ENCODE measurements at regions not wholly inside any gene's neighbourhood (a gene's known extent, or its start where the extent isn't known, plus 50 kb on each side); places are given as distances from the start of the nearest gene placed in this dataset.
"Not testable (repeated sequence)": the region's sequence is repeated elsewhere in the genome, so short reads cannot be mapped to it uniquely, and the experiment has no call there.

DNA sequence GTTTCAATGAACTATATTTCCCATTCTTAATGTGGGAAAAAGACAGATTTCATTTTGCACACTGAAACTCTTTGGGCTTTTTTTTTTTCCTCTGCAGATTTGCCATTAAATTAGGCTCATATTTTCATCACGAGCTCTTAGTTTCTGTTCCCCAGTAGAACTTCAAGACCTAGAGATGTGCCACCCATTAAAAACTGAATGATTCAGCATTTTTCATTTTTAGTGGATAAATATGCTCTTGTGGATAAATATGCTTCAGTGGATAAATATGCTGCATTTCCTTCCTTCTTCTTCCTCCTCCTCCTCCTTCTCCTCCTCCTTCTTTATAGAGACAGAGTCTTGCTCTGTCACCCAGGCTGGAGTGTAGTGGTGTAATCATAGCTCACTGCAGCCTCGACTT, 322.4 kb upstream of the PRKX start:
- Mint-ChIP-seq H3K9me3 (peaks cover 3% of the 10 kb centered on the region), H3K27me3 (no peaks in the 10 kb centered on the region), H3K4me1 (no peaks in the 10 kb centered on the region), H3K36me3 (ENCODE audit: low read depth) (no peaks in the 10 kb centered on the region), H3K4me3 (no peak overlapping the region), H3K27ac (no peak overlapping the region)
- ATAC-seq (replicated peaks) = no peak

GRCh38 chrX:4028151-4028550, 314.7 kb upstream of the PRKX start:
- Mint-ChIP-seq H3K9me3 (no peaks in the 10 kb centered on the region), H3K27me3 (no peaks in the 10 kb centered on the region), H3K4me3 (no peak overlapping the region), H3K4me1 (no peaks in the 10 kb centered on the region), H3K36me3 (ENCODE audit: low read depth) (no peaks in the 10 kb centered on the region), H3K27ac (no peak overlapping the region)
- no peak for ATAC-seq (replicated peaks)

DNA sequence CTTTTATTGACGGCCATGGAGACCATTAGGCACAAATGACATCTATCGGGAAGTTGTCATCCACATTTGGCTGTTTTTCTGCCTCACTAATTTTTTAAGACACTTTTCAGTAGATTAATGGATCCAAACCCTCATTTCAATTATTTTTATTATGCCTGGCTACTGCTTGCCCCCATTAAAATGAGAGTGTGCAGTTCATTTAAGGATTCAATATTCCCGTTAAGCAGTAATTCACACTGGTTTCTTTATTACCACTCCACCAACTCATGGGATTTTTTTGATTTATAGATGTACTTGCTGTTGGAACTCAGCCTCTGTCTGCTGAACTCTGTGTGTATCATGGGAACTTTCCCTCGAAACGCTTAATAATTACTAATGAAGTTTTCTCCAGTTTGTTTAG, 291.8 kb upstream of the PRKX start:
- H3K27ac Mint-ChIP-seq = no peak overlapping the region
- H3K4me3 Mint-ChIP-seq = no peak overlapping the region
- H3K36me3 Mint-ChIP-seq (ENCODE audit: low read depth) = no peaks in the 10 kb centered on the region
- H3K4me1 Mint-ChIP-seq = no peaks in the 10 kb centered on the region
- ATAC-seq (replicated peaks) = no peak
- no peaks in the 10 kb centered on the region for H3K9me3 Mint-ChIP-seq
- H3K27me3 Mint-ChIP-seq = no peaks in the 10 kb centered on the region

GRCh38 chrX:4004822-4005221, 291.4 kb upstream of the PRKX start:
- Mint-ChIP-seq H3K9me3 (no peaks in the 10 kb centered on the region), H3K27ac (no peak overlapping the region), H3K4me1 (no peaks in the 10 kb centered on the region), H3K4me3 (no peak overlapping the region), H3K27me3 (no peaks in the 10 kb centered on the region), H3K36me3 (ENCODE audit: low read depth) (no peaks in the 10 kb centered on the region)
- ATAC-seq (replicated peaks) = no peak

- H3K36me3 Mint-ChIP-seq (ENCODE audit: low read depth) = no peaks in the 10 kb centered on the region
- no peaks in the 10 kb centered on the region for H3K9me3 Mint-ChIP-seq
- H3K4me3 Mint-ChIP-seq = no peak overlapping the region
- no peak overlapping the region for H3K27ac Mint-ChIP-seq
- no peaks in the 10 kb centered on the region for H3K4me1 Mint-ChIP-seq
- no peaks in the 10 kb centered on the region for H3K27me3 Mint-ChIP-seq
- no peak for ATAC-seq (replicated peaks)
These were observed 280.9 kb upstream of the PRKX start for GRCh38 chrX:3994315-3994714.

DNA sequence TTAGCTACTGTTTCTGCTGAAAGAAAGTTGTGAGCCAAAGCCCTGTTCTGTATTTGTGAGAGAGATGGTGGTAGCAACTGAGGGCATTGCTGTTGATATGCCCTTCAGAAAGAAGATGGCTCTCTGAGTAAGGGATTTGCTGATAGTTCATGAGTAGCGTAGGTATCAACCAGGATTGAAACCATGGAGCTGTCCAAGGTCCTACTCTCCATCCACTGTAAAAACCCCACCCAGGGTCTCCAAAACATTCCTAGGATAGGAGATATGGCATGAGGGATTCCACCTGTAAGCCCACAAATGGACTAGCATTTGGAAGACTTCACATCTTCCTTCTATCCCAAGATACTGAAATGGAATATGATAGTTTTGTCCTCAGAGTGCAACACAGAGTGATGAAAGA, 277.1 kb upstream of the PRKX start:
- Mint-ChIP-seq H3K27me3 (no peaks in the 10 kb centered on the region), H3K4me3 (no peak overlapping the region), H3K36me3 (ENCODE audit: low read depth) (no peaks in the 10 kb centered on the region), H3K4me1 (no peaks in the 10 kb centered on the region), H3K9me3 (no peaks in the 10 kb centered on the region), H3K27ac (no peak overlapping the region)
- ATAC-seq (replicated peaks) = no peak

DNA sequence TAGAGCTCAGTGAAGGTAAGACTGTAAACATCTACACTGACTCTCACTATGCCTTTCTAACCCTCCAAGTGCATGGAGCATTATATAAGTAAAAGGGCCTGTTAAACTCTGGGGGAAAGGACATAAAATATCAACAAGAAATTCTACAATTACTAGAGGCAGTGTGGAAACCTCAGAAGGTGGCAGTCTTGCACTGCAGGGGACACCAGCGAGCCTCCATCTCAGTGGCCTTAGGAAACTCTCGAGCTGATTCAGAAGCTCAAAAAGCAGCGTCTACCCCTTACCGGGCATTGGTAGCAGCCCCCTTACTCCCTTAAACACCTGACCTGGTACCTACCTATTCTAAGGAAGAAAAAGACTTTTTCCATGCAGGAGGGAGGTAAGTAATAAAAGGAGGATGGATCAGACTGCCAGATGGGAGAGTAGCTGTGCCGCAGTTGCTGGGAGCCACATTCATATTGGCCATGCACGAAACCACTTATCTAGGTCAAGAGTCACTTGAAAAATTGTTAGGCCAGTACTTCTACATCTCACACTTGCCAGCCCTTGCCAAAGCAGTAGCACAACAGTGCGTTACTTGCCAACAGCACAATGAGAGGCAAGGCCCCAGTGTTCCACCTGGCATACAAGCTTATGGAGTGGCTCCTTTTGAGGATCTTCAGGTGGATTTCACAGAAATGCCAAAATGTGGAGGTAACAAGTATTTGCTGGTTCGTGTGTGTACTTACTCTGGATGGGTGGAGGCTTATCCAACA, 258.8 kb upstream of the PRKX start:
- H3K9me3 Mint-ChIP-seq; H3K4me3 Mint-ChIP-seq; H3K27ac Mint-ChIP-seq; H3K4me1 Mint-ChIP-seq; ATAC-seq (replicated peaks); H3K27me3 Mint-ChIP-seq; H3K36me3 Mint-ChIP-seq (ENCODE audit: low read depth): not testable (repeated sequence)

DNA sequence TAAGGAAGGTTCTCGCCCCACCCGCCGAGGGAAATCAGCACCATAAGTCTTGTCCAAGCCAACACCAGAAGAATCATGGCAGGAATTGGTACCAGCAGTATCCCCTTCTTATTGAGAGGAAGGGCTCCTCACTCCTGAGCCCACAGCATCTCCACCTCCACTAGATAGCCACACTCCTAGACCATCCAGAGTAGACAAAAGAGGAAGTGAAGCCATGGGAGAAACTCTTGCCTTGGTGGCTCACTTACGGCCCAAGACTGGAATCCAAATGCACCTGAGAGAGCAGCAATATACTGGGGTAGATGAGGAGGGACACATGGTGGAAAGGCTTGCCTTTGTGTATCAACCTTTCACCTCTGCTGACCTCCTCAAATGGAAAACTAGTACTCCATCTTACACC, 255.3 kb upstream of the PRKX start:
- Mint-ChIP-seq H3K36me3 (ENCODE audit: low read depth) (no peaks in the 10 kb centered on the region), H3K4me1 (no peaks in the 10 kb centered on the region), H3K27me3 (no peaks in the 10 kb centered on the region), H3K9me3 (no peaks in the 10 kb centered on the region), H3K27ac (no peak overlapping the region), H3K4me3 (no peak overlapping the region)
- ATAC-seq (replicated peaks) = no peak

GRCh38 chrX:3963980-3964379, 250.5 kb upstream of the PRKX start:
- no peak overlapping the region for H3K27ac Mint-ChIP-seq
- H3K4me1 Mint-ChIP-seq = no peaks in the 10 kb centered on the region
- no peaks in the 10 kb centered on the region for H3K9me3 Mint-ChIP-seq
- ATAC-seq (replicated peaks) = no peak
- H3K27me3 Mint-ChIP-seq = peaks cover 7% of the 10 kb centered on the region
- no peak overlapping the region for H3K4me3 Mint-ChIP-seq
- H3K36me3 Mint-ChIP-seq (ENCODE audit: low read depth) = no peaks in the 10 kb centered on the region

- Mint-ChIP-seq H3K4me1 (no peaks in the 10 kb centered on the region), H3K9me3 (no peaks in the 10 kb centered on the region), H3K4me3 (no peak overlapping the region), H3K27ac (no peak overlapping the region), H3K36me3 (ENCODE audit: low read depth) (no peaks in the 10 kb centered on the region), H3K27me3 (peaks cover 7% of the 10 kb centered on the region)
- no peak for ATAC-seq (replicated peaks)
These were observed 249.3 kb upstream of the PRKX start for GRCh38 chrX:3962511-3963311.

- H3K4me1 Mint-ChIP-seq = no peaks in the 10 kb centered on the region
- H3K27me3 Mint-ChIP-seq = peaks cover 7% of the 10 kb centered on the region
- H3K9me3 Mint-ChIP-seq = no peaks in the 10 kb centered on the region
- H3K4me3 Mint-ChIP-seq = no peak overlapping the region
- H3K27ac Mint-ChIP-seq = no peak overlapping the region
- no peaks in the 10 kb centered on the region for H3K36me3 Mint-ChIP-seq (ENCODE audit: low read depth)
- ATAC-seq (replicated peaks) = no peak
These were observed 247.5 kb upstream of the PRKX start for GRCh38 chrX:3960952-3961351.

GRCh38 chrX:3951859-3952258, 238.4 kb upstream of the PRKX start:
- Mint-ChIP-seq H3K4me3 (no peak overlapping the region), H3K4me1 (no peaks in the 10 kb centered on the region), H3K27me3 (peaks cover 3% of the 10 kb centered on the region), H3K27ac (no peak overlapping the region), H3K9me3 (no peaks in the 10 kb centered on the region), H3K36me3 (ENCODE audit: low read depth) (no peaks in the 10 kb centered on the region)
- no peak for ATAC-seq (replicated peaks)

DNA sequence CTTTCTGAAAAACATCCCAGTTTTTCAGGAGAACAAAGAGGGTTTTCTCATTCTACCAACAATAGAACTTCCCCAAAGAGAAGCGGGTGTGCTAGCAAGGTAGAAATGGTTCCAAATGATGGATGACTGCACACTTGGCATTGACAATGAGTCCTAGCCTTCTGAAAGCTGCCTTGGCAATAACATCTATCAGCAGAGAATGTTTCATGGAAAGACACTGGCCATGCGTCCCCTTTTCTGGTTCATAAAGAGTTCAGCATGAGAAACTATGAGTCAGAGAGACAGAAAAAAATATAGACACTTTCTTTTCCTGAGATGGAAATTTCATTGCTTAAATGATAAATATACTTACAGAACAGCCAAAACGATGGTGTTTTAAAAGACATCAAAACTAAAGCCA, 236.9 kb upstream of the PRKX start:
- no peaks in the 10 kb centered on the region for H3K9me3 Mint-ChIP-seq
- no peaks in the 10 kb centered on the region for H3K4me1 Mint-ChIP-seq
- H3K4me3 Mint-ChIP-seq = no peak overlapping the region
- H3K27me3 Mint-ChIP-seq = peaks cover 3% of the 10 kb centered on the region
- ATAC-seq (replicated peaks) = no peak
- no peaks in the 10 kb centered on the region for H3K36me3 Mint-ChIP-seq (ENCODE audit: low read depth)
- no peak overlapping the region for H3K27ac Mint-ChIP-seq

DNA sequence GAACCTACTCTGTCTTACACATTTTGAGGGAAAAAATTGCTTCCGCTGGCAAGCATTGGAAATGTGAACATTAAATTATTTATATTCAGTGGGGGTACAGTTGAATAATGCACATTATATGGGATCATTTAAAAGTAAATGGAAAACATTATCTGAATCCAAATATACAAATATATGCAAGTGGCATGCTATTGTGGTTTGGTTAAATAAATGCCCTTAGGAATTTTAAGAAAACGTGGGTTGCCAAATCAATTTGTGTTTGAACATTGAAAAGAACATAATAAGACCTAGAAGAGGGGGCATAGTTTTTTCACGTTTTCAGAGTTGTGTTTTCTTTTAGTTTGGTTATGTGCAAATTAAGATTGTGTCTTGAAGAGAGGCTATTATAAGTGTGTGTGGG, 230.5 kb upstream of the PRKX start:
- Mint-ChIP-seq H3K36me3 (ENCODE audit: low read depth) (no peaks in the 10 kb centered on the region), H3K27ac (no peak overlapping the region), H3K4me3 (no peak overlapping the region), H3K9me3 (no peaks in the 10 kb centered on the region), H3K27me3 (peaks cover 3% of the 10 kb centered on the region), H3K4me1 (no peaks in the 10 kb centered on the region)
- no peak for ATAC-seq (replicated peaks)

DNA sequence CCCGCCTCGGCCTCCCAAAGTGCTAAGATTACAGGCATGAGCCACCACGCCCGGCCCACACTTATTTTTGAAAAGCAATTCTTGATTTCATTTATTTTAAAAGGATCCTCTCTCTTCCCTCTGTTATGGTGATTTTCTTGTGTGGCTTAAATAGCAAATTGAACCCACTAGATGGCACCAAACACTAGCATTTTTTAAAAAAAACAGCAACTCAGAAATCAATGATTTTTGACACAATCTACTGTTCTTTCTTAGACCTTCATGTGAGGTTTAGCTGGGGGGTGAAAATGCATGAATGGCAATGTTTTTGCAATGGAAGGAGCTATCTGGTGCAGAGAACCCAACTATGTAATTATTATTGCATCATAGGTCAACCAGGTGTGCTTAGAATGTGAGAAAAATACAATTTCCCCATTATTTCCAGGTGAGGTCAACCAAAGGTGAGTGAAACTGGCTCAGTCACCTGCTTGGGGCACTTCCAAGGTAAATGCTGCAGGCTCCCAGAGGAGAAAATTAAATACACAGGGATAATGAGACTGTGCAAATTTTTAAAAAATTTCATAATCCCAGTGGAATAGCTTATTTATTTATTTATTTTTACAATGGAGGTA, 226.7 kb upstream of the PRKX start:
- no peaks in the 10 kb centered on the region for H3K4me1 Mint-ChIP-seq
- H3K9me3 Mint-ChIP-seq = no peaks in the 10 kb centered on the region
- peaks cover 3% of the 10 kb centered on the region for H3K27me3 Mint-ChIP-seq
- ATAC-seq (replicated peaks) = no peak
- H3K27ac Mint-ChIP-seq = no peak overlapping the region
- no peaks in the 10 kb centered on the region for H3K36me3 Mint-ChIP-seq (ENCODE audit: low read depth)
- no peak overlapping the region for H3K4me3 Mint-ChIP-seq

Measured in activated T-helper 17 cell treated with anti-CD3 and anti-CD28 coated beads, Interleukin-2, amount 50 U/mL, for 72 hours (primary cell).